Lower leg skin (tissue), 3 donors: ENCODE measurements at regions not wholly inside any gene's neighbourhood (a gene's known extent, or its start where the extent isn't known, plus 50 kb on each side); places are given as distances from the start of the nearest gene placed in this dataset.

ENCODE experiments used
- CTCF ChIP-seq, 3 donors: fragments of 450-650 bp; IDR thresholded peaks; one replicate each; pipeline ENCODE4 v1.5.1; 2016; ENCODE audit warnings: antibody characterized with exemption in 3 of 3, mild to moderate bottlenecking in 3 of 3, moderate library complexity in 2 of 3
- POLR2A ChIP-seq, 2 donors: fragments of 450-650 bp; IDR thresholded peaks; one replicate each; pipeline ENCODE4 v1.6.1; 2016 to 2017; ENCODE audit warnings: antibody characterized with exemption in 2 of 2, mild to moderate bottlenecking in 1 of 2, moderate library complexity in 1 of 2

- TF ChIP-seq CTCF (IDR thresholded peaks at IDR 0.05): no peak
- no peak for TF ChIP-seq POLR2A (IDR thresholded peaks at IDR 0.05)
Measured at GRCh38 chr14:29419736-29420135, 507.9 kb downstream of the PRKD1 start.
